ENCODE measurements at regions not wholly inside any gene's neighbourhood (a gene's known extent, or its start where the extent isn't known, plus 50 kb on each side); places are given as distances from the start of the nearest gene placed in this dataset.

DNA sequence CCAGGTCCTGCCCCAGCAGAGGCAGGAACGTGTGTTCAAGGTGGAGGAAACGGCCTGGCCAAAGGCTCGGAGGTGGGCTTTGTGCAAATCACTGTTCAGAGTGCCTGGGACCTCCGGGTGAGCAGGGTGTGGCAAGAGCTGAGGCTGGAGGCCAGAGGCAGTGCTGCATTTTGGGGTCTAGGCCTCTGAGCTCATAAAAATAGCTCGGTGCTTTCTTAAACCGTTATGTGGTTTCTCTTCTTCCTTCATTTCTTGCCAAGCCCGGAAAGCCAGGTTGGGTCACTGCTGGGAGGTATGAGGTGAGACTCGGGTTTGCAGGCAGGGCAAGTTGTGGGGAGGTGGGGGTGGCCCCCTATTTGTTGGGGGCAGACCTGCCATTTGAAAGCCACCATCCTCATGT lies 178.8 kb upstream of the MYL2 start:
- no peak overlapping the region for H3K4me3 ChIP-seq
- 85% methylated on average over 8 of the region's 8 CpGs for WGBS (ENCODE audit: low lambda C conversion rate, missing lambda C conversion rate)
- H3K79me2 ChIP-seq, result no peaks in the 10 kb centered on the region
- H4K20me1 ChIP-seq (ENCODE audit: insufficient read depth, poor library complexity, severe bottlenecking), result no peaks in the 10 kb centered on the region
- peaks cover 1% of the 10 kb centered on the region for H3K27me3 ChIP-seq
- no peaks in the 10 kb centered on the region for H3K9me3 ChIP-seq (ENCODE audit: low read depth)
- H3K4me1 ChIP-seq (ENCODE audit: insufficient read depth), result no peaks in the 10 kb centered on the region
- DNase-seq (ENCODE audit: low spot score), result no peak
- no peak overlapping the region for H3K4me2 ChIP-seq
- TF ChIP-seq EZH2phosphoT487 (IDR thresholded peaks at IDR 0.05; ENCODE audit: low read depth, severe bottlenecking, unreplicated experiment), result no peak
- no peak overlapping the region for H2AFZ ChIP-seq
- no peaks in the 10 kb centered on the region for H3K36me3 ChIP-seq (replicated peaks; ENCODE audit: insufficient read depth, low read depth)
- no peak overlapping the region for H3K27ac ChIP-seq
- H3K9me2 ChIP-seq (replicated peaks; ENCODE audit: insufficient read depth), result no peaks in the 10 kb centered on the region

DNA sequence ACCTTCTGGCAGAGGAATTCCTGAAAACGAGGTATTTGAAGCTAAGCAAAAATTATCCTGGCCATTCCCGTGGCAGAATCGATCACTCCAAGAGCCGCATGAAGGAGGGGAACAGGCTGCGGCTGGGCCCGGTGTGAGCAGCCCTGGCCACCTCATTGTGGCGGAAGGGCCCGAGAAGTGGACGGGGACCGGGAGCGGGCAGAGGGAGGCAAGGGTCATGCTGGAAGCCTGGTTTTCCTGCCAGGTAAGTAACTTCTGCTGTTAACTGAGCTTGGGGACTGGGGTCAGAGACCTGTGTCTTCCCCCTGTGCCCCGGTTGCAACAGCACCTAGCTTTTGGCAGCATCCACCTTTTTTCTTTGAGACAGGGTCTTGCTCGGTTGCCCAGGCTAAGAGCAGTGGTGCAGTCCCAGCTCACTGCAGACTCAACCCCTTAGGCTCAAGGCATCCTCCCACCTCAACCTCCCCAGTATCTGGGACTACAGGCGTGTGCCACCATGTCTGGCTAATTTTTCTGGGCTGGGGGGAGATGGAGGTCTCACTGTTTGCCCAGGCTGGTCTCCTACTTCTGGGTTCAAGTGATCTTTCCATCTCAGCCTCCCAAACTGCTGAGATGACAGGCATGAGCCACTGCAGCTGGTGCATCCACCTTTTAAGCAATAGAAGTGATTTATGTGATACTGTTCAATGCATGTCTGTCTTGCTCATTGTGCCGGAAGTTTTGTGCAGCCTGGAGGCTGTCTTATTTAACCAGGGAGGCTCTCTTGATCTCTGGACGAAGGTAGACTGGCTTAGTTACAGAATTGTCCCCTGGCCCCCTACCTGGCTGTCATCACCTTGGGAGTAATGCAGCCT lies 174.0 kb upstream of the MYL2 start:
- no peak overlapping the region for H2AFZ ChIP-seq
- H3K27me3 ChIP-seq, result peaks cover 11% of the 10 kb centered on the region
- no peak for TF ChIP-seq EZH2 (IDR thresholded peaks at IDR 0.05; ENCODE audit: borderline replicate concordance)
- H3K27ac ChIP-seq, result no peak overlapping the region
- H4K20me1 ChIP-seq (ENCODE audit: insufficient read depth, poor library complexity, severe bottlenecking), result no peaks in the 10 kb centered on the region
- H3K79me2 ChIP-seq, result no peaks in the 10 kb centered on the region
- H3K4me1 ChIP-seq (ENCODE audit: insufficient read depth), result no peaks in the 10 kb centered on the region
- 87% methylated on average over 16 of the region's 16 CpGs for WGBS (ENCODE audit: low lambda C conversion rate, missing lambda C conversion rate)
- no peak for DNase-seq (ENCODE audit: low spot score)
- no peak overlapping the region for H3K4me2 ChIP-seq
- H3K9me2 ChIP-seq (replicated peaks; ENCODE audit: insufficient read depth), result no peaks in the 10 kb centered on the region
- H3K9me3 ChIP-seq (ENCODE audit: low read depth), result no peaks in the 10 kb centered on the region
- H3K4me3 ChIP-seq, result no peak overlapping the region
- no peaks in the 10 kb centered on the region for H3K36me3 ChIP-seq (replicated peaks; ENCODE audit: insufficient read depth, low read depth)

DNA sequence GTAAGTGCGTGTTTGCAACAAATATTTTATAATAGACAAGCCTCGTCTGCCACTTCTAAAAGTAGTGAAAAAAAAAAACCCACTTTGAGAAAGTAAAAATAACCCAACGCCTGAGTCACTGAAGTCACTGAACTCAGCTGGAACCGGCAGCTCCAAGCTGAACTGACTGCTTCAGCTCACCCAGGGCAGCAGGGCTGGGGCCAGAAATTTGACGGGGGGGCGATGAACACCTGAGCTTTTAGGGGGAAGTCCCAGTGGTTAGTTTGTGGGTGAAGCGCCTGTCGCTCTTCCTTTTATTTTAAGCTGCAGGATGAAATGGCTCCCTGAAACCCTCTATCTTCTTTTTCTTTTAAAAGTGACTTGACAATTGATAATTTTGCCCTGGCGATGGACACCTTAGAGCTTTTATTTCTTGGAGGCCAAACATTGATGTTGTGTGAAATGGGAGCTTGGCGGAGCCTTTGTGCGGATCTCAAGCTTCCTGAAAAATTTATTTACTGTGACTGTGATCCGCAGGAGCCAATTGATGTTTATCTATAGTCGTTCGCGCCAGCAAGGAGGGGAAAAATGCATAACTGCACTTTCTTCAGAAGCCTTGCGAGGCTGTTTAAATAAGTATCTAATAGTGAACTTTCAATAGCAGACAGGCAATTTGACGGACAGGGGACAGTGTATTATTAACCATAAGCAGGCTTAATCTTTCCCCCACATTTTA lies 173.2 kb upstream of the MYL2 start:
- WGBS (ENCODE audit: low lambda C conversion rate, missing lambda C conversion rate), result 71% methylated on average over 17 of the region's 17 CpGs
- no peak for TF ChIP-seq EZH2 (IDR thresholded peaks at IDR 0.05; ENCODE audit: borderline replicate concordance)
- no peak for TF ChIP-seq EZH2phosphoT487 (IDR thresholded peaks at IDR 0.05; ENCODE audit: low read depth, severe bottlenecking, unreplicated experiment)
- TF ChIP-seq, protein P1, sequence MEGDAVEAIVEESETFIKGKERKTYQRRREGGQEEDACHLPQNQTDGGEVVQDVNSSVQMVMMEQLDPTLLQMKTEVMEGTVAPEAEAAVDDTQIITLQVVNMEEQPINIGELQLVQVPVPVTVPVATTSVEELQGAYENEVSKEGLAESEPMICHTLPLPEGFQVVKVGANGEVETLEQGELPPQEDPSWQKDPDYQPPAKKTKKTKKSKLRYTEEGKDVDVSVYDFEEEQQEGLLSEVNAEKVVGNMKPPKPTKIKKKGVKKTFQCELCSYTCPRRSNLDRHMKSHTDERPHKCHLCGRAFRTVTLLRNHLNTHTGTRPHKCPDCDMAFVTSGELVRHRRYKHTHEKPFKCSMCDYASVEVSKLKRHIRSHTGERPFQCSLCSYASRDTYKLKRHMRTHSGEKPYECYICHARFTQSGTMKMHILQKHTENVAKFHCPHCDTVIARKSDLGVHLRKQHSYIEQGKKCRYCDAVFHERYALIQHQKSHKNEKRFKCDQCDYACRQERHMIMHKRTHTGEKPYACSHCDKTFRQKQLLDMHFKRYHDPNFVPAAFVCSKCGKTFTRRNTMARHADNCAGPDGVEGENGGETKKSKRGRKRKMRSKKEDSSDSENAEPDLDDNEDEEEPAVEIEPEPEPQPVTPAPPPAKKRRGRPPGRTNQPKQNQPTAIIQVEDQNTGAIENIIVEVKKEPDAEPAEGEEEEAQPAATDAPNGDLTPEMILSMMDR (IDR thresholded peaks at IDR 0.05; ENCODE audit: poor library complexity), result no peak

DNA sequence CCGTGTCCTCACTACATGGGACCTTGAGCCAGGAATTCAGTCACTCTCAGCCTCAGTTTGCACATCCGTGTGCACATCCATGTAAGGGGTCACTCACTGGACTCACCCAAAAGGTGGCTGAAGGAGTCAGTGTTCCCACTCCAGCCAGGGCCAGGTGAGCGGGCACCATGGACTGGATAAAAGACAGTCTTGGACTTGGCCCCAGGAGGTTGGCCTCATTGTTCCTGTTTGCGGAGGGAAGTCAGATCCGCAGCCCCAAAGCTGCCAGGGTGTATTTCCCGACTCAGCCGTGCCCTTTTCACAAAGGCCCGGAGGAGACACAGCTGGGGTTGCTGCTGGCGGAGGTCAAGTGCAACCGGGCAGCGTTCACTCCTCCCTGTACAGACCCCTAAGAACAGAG lies 170.7 kb upstream of the MYL2 start:
- H3K27me3 ChIP-seq, result peaks cover 11% of the 10 kb centered on the region
- 96% methylated on average over 11 of the region's 11 CpGs for WGBS (ENCODE audit: low lambda C conversion rate, missing lambda C conversion rate)
- H3K4me3 ChIP-seq, result no peak overlapping the region
- no peak for DNase-seq (ENCODE audit: low spot score)
- no peaks in the 10 kb centered on the region for H3K79me2 ChIP-seq
- no peak overlapping the region for H3K4me2 ChIP-seq
- no peaks in the 10 kb centered on the region for H3K9me2 ChIP-seq (replicated peaks; ENCODE audit: insufficient read depth)
- no peaks in the 10 kb centered on the region for H3K9me3 ChIP-seq (ENCODE audit: low read depth)
- no peaks in the 10 kb centered on the region for H4K20me1 ChIP-seq (ENCODE audit: insufficient read depth, poor library complexity, severe bottlenecking)
- no peak overlapping the region for H3K27ac ChIP-seq
- H2AFZ ChIP-seq, result no peak overlapping the region
- H3K4me1 ChIP-seq (ENCODE audit: insufficient read depth), result no peaks in the 10 kb centered on the region
- H3K36me3 ChIP-seq (replicated peaks; ENCODE audit: insufficient read depth, low read depth), result no peaks in the 10 kb centered on the region
- TF ChIP-seq, protein P1 (IDR thresholded peaks at IDR 0.05; ENCODE audit: poor library complexity), result no peak
- TF ChIP-seq EZH2phosphoT487 (IDR thresholded peaks at IDR 0.05; ENCODE audit: low read depth, severe bottlenecking, unreplicated experiment) (no peak), EZH2 (IDR thresholded peaks at IDR 0.05; ENCODE audit: borderline replicate concordance) (no peak)

More for the DNA sequence above, 173.2 kb upstream of the MYL2 start:
- Histone ChIP-seq H3K9me3 (ENCODE audit: low read depth) (no peaks in the 10 kb centered on the region), H2AFZ (no peak overlapping the region), H3K27ac (no peak overlapping the region), H3K36me3 (replicated peaks; ENCODE audit: insufficient read depth, low read depth) (no peaks in the 10 kb centered on the region), H4K20me1 (ENCODE audit: insufficient read depth, poor library complexity, severe bottlenecking) (no peaks in the 10 kb centered on the region), H3K4me2 (no peak overlapping the region), H3K79me2 (no peaks in the 10 kb centered on the region), H3K4me3 (no peak overlapping the region), H3K4me1 (ENCODE audit: insufficient read depth) (no peaks in the 10 kb centered on the region), H3K27me3 (peaks cover 11% of the 10 kb centered on the region), H3K9me2 (replicated peaks; ENCODE audit: insufficient read depth) (no peaks in the 10 kb centered on the region)
- no peak for DNase-seq (ENCODE audit: low spot score)

Data from hepatocyte (in vitro differentiated cells).